H9 (cell line): ENCODE measurements at regions not wholly inside any gene's neighbourhood (a gene's known extent, or its start where the extent isn't known, plus 50 kb on each side); places are given as distances from the start of the nearest gene placed in this dataset.

Experiments used
- DNase-seq: peaks from one replicate; pipeline ENCODE4 v3.0.0-alpha.2; 2017
- H2AFZ ChIP-seq: one replicate; pipeline ENCODE4 v1.6.1; 2013; ENCODE audit warnings: mild to moderate bottlenecking, low read length, control low read depth, moderate library complexity
- H2AK5ac ChIP-seq: 2 replicates; pipeline ENCODE4 v1.6.1; 2013; ENCODE audit warnings: low read length, control low read depth, mixed read lengths; ENCODE audit not compliant: insufficient read length
- H2BK120ac ChIP-seq: one replicate; pipeline ENCODE4 v1.6.1; 2013; ENCODE audit warnings: low read depth, mild to moderate bottlenecking, low read length, control low read depth, inconsistent platforms; ENCODE audit not compliant: poor library complexity, severe bottlenecking
- H2BK12ac ChIP-seq: 2 replicates; pipeline ENCODE4 v1.6.1; 2013; ENCODE audit warnings: low read length, control low read depth, mixed read lengths, low read depth; ENCODE audit not compliant: insufficient read length
- H2BK15ac ChIP-seq: 2 replicates; pipeline ENCODE4 v1.6.1; 2013; ENCODE audit warnings: low read depth, low read length, control low read depth
- H2BK20ac ChIP-seq: one replicate; pipeline ENCODE4 v1.6.1; 2013; ENCODE audit warnings: low read depth, mild to moderate bottlenecking, low read length, control low read depth, inconsistent platforms; ENCODE audit not compliant: poor library complexity, severe bottlenecking
- H2BK5ac ChIP-seq: 2 replicates; pipeline ENCODE4 v1.6.1; 2013; ENCODE audit warnings: low read length, control low read depth, mixed read lengths; ENCODE audit not compliant: insufficient read length
- H3K14ac ChIP-seq: 2 replicates; pipeline ENCODE4 v1.6.1; 2013; ENCODE audit warnings: low read length, control low read depth; ENCODE audit not compliant: insufficient read depth
- H3K18ac ChIP-seq: 2 replicates; pipeline ENCODE4 v1.6.1; 2013; ENCODE audit warnings: low read depth, mild to moderate bottlenecking, mixed read lengths, low read length, control low read depth; ENCODE audit not compliant: insufficient read length
- H3K23ac ChIP-seq: 2 replicates; pipeline ENCODE4 v1.6.1; 2013; ENCODE audit warnings: low read length, control low read depth, mixed read lengths, low read depth; ENCODE audit not compliant: insufficient read length
- H3K23me2 ChIP-seq: 2 replicates; pipeline ENCODE4 v1.6.1; 2013; ENCODE audit warnings: low read depth, mild to moderate bottlenecking, mixed read lengths, low read length, control low read depth; ENCODE audit not compliant: insufficient read length, poor library complexity, severe bottlenecking
- H3K27ac ChIP-seq: 2 replicates; pipeline ENCODE4 v1.5.1; 2013; ENCODE audit warnings: low read length, control low read depth, mixed read lengths, low read depth; ENCODE audit not compliant: insufficient read length
- H3K27me3 ChIP-seq: 2 replicates; pipeline ENCODE4 v1.6.1; 2013; ENCODE audit warnings: low read length, control low read depth, inconsistent platforms; ENCODE audit not compliant: insufficient read depth
- H3K4ac ChIP-seq: 2 replicates; pipeline ENCODE4 v1.6.1; 2013; ENCODE audit warnings: low read depth, mild to moderate bottlenecking, control low read depth, inconsistent platforms, low read length, moderate library complexity
- H3K4me1 ChIP-seq: 2 replicates; pipeline ENCODE4 v1.6.1; 2013; ENCODE audit warnings: low read length, control low read depth, inconsistent platforms; ENCODE audit not compliant: insufficient read depth
- H3K4me2 ChIP-seq: 2 replicates; pipeline ENCODE4 v1.6.1; 2013; ENCODE audit warnings: low read length, control low read depth, mixed read lengths; ENCODE audit not compliant: insufficient read length, insufficient read depth
- H3K56ac ChIP-seq: 2 replicates; pipeline ENCODE4 v1.6.1; 2013; ENCODE audit warnings: low read depth, mild to moderate bottlenecking, mixed read lengths, low read length, control low read depth; ENCODE audit not compliant: insufficient read length
- H3K79me1 ChIP-seq: 2 replicates; pipeline ENCODE4 v1.6.1; 2013; ENCODE audit warnings: low read depth, mild to moderate bottlenecking, moderate library complexity, low read length, control low read depth, inconsistent platforms; ENCODE audit not compliant: insufficient read depth, poor library complexity, severe bottlenecking
- H3K79me2 ChIP-seq: 2 replicates; pipeline ENCODE4 v1.6.1; 2013; ENCODE audit warnings: low read length, control low read depth, inconsistent platforms; ENCODE audit not compliant: insufficient read depth
- H3K9ac ChIP-seq: 2 replicates; pipeline ENCODE4 v1.6.1; 2013; ENCODE audit warnings: low read length, control low read depth, mixed read lengths; ENCODE audit not compliant: insufficient read length; ENCODE audit errors: extremely low read depth
- H3K9me3 ChIP-seq: one replicate; pipeline ENCODE4 v1.6.1; 2013; ENCODE audit warnings: low read depth, low read length, inconsistent platforms; ENCODE audit not compliant: control insufficient read depth
- H3T11ph ChIP-seq: one replicate; pipeline ENCODE4 v1.6.1; 2013; ENCODE audit warnings: mild to moderate bottlenecking, low read length, control low read depth, inconsistent platforms
- H4K20me1 ChIP-seq: one replicate; pipeline ENCODE4 v1.6.1; 2013; ENCODE audit not compliant: control insufficient read depth, insufficient read length, insufficient read depth
- H4K5ac ChIP-seq: 2 replicates; pipeline ENCODE4 v1.6.1; 2013; ENCODE audit warnings: low read depth, mild to moderate bottlenecking, mixed read lengths, low read length, control low read depth; ENCODE audit not compliant: insufficient read length
- H4K8ac ChIP-seq: replicated peaks from 2 replicates; pipeline ENCODE4 v1.6.1; 2013; ENCODE audit warnings: low read length, control low read depth, mixed read lengths, low read depth; ENCODE audit not compliant: insufficient read length
- H4K91ac ChIP-seq: 2 replicates; pipeline ENCODE4 v1.6.1; 2013; ENCODE audit warnings: low read depth, mild to moderate bottlenecking, moderate library complexity, mixed read lengths, low read length, control low read depth; ENCODE audit not compliant: insufficient read length
- H3K27ac Mint-ChIP-seq, 3 experiments: 2 replicates in 2 of 3; 3 replicates in 1 of 3; pipeline ENCODE4 v1.8.0; 2020 to 2021; ENCODE audit warnings: mixed read lengths in 3 of 3, mild to moderate bottlenecking in 1 of 3, moderate library complexity in 1 of 3
- H3K27me3 Mint-ChIP-seq: 2 replicates; pipeline ENCODE4 v1.8.0; 2021; ENCODE audit warnings: low read depth, mild to moderate bottlenecking, moderate library complexity, mixed read lengths
- H3K36me3 Mint-ChIP-seq, 3 experiments: 2 replicates in 2 of 3; 3 replicates in 1 of 3; pipeline ENCODE4 v1.8.0; 2020 to 2021; ENCODE audit warnings: low read depth in 3 of 3, mixed read lengths in 3 of 3; ENCODE audit not compliant: insufficient read depth in 1 of 3
- H3K4me1 Mint-ChIP-seq, 2 experiments: 2 replicates each; pipeline ENCODE4 v1.8.0; 2020; ENCODE audit warnings: mixed read lengths in 2 of 2
- H3K4me3 Mint-ChIP-seq, 2 experiments: 2 replicates in 1 of 2; 3 replicates in 1 of 2; pipeline ENCODE4 v1.8.0; 2020 to 2021; ENCODE audit warnings: mild to moderate bottlenecking in 2 of 2, mixed read lengths in 2 of 2, moderate library complexity in 1 of 2
- H3K9me3 Mint-ChIP-seq, 2 experiments: 2 replicates in 1 of 2; 3 replicates in 1 of 2; pipeline ENCODE4 v1.8.0; 2020; ENCODE audit warnings: mild to moderate bottlenecking in 2 of 2, mixed read lengths in 2 of 2, moderate library complexity in 1 of 2
- WGBS: extraction: QIAGEN DNeasy Blood & Tissue Kit; methylation state at CpG from one replicate; pipeline ENCODE4 v1.1.7; 2013; ENCODE audit warnings: missing lambda C conversion rate, low lambda C conversion rate, mixed read lengths; ENCODE audit not compliant: insufficient read length; ENCODE audit errors: extremely low coverage; 5-methylcytosine and 5-hydroxymethylcytosine counted together
- TF ChIP-seq, protein P1 (sequence below): fragments of 200-600 bp; sonication (generic); conservative IDR thresholded peaks from 3 replicates; pipeline ENCODE4 v1.8.0; 2021; ENCODE audit warnings: antibody characterized with exemption, mild to moderate bottlenecking

DNA sequence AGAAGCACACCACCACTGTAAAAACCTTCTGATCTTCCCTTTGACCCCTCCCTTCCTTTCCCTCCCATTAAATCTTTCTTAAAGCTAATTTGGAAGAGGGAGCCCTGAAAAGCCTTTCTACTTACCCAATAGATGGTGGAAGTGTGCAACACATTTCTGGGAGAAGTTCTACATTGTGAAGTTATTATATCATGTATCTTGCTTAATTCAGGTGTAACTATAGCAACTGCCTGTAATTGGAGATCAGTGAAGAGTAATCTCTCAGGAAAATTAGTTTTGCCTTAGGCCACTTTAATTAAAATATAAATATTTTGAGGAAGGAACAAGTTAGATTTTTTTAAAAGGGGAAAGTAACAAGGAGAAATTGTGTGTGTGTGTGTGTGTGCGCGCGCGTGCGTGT is 266.0 kb downstream of the SH3BP4 start:
- Histone ChIP-seq H3K27ac (no peak overlapping the region), H4K8ac (no peak overlapping the region), H3K56ac (no peak overlapping the region), H3K79me1 (no peaks in the 10 kb centered on the region), H3K4me1 (no peaks in the 10 kb centered on the region), H2BK5ac (no peak overlapping the region), H4K91ac (no peak overlapping the region), H2BK120ac (no peak overlapping the region), H2BK12ac (no peak overlapping the region), H3K9ac (no peak overlapping the region), H2BK15ac (no peak overlapping the region), H4K5ac (no peak overlapping the region), H2AK5ac (no peak overlapping the region), H3K23me2 (no peaks in the 10 kb centered on the region), H3K23ac (no peak overlapping the region), H3K4ac (no peak overlapping the region), H2AFZ (no peak overlapping the region), H3K18ac (no peak overlapping the region), H4K20me1 (no peaks in the 10 kb centered on the region), H3K14ac (no peak overlapping the region), H3K79me2 (no peaks in the 10 kb centered on the region), H3K4me2 (no peak overlapping the region), H3T11ph (no peak overlapping the region), H3K9me3 (no peaks in the 10 kb centered on the region), H2BK20ac (no peak overlapping the region), H3K27me3 (no peaks in the 10 kb centered on the region)
- Mint-ChIP-seq H3K27ac (no peak overlapping the region), H3K27me3 (peaks cover 17% of the 10 kb centered on the region), H3K4me3 (no peak overlapping the region), H3K9me3 (no peaks in the 10 kb centered on the region), H3K36me3 (no peaks in the 10 kb centered on the region), H3K4me1 (peaks cover 18% of the 10 kb centered on the region in 2 experiments)
- no CpG with 5 or more reads among the region's 5 CpGs for WGBS
- TF ChIP-seq, protein P1, sequence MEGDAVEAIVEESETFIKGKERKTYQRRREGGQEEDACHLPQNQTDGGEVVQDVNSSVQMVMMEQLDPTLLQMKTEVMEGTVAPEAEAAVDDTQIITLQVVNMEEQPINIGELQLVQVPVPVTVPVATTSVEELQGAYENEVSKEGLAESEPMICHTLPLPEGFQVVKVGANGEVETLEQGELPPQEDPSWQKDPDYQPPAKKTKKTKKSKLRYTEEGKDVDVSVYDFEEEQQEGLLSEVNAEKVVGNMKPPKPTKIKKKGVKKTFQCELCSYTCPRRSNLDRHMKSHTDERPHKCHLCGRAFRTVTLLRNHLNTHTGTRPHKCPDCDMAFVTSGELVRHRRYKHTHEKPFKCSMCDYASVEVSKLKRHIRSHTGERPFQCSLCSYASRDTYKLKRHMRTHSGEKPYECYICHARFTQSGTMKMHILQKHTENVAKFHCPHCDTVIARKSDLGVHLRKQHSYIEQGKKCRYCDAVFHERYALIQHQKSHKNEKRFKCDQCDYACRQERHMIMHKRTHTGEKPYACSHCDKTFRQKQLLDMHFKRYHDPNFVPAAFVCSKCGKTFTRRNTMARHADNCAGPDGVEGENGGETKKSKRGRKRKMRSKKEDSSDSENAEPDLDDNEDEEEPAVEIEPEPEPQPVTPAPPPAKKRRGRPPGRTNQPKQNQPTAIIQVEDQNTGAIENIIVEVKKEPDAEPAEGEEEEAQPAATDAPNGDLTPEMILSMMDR, result no peak
- DNase-seq, result no peak
